ENCODE measurements at regions not wholly inside any gene's neighbourhood (a gene's known extent, or its start where the extent isn't known, plus 50 kb on each side); places are given as distances from the start of the nearest gene placed in this dataset.

DNA sequence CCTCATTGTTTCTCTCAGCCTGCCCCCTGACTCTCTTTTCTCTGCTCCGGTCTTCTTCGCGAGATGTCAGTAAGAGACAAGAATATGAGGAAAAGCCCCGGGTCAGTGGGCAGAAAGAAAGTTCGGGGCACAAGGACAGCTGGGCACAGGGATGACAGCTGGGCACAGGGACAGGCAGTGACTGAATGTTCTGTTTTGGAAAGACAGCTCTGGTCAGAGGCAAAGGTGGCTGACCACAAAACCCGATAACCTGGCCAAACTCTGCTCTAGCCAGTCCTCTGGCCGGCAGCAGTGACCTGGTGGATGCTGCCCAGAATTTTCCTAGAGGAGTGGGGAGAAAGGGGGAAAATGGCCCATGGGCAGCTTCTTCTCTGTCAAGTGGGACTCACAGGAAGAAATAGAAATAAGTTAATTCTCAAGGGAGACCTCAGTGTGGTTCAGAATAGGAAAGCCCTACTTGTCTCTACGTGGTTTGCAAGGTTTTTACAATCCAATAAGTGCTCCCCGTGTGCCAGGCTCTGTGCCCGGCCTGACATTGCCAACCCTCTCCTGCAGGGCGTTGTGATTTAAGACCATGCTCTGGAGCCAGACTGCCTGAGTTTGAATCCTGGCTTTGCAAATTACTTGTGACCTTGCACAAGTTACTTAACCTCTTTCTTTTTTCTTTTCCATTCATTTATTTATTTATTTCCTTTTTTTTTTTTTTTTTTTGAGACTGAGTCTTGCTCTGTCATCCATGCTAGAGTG, 110.6 kb upstream of the ZNF716 start:
- Histone ChIP-seq H3K36me3 (no peaks in the 10 kb centered on the region), H3K9me3 (no peaks in the 10 kb centered on the region; the same call in 1 of the 2 replicates), H3K4me1 (no peaks in the 10 kb centered on the region), H3K4me3 (ENCODE audit: low read depth, low read length) (no peak overlapping the region), H3K27me3 (no peaks in the 10 kb centered on the region)
- no peak for DNase-seq
- TF ChIP-seq, protein P1, sequence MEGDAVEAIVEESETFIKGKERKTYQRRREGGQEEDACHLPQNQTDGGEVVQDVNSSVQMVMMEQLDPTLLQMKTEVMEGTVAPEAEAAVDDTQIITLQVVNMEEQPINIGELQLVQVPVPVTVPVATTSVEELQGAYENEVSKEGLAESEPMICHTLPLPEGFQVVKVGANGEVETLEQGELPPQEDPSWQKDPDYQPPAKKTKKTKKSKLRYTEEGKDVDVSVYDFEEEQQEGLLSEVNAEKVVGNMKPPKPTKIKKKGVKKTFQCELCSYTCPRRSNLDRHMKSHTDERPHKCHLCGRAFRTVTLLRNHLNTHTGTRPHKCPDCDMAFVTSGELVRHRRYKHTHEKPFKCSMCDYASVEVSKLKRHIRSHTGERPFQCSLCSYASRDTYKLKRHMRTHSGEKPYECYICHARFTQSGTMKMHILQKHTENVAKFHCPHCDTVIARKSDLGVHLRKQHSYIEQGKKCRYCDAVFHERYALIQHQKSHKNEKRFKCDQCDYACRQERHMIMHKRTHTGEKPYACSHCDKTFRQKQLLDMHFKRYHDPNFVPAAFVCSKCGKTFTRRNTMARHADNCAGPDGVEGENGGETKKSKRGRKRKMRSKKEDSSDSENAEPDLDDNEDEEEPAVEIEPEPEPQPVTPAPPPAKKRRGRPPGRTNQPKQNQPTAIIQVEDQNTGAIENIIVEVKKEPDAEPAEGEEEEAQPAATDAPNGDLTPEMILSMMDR (IDR thresholded peaks at IDR 0.05; ENCODE audit: low read depth, low read length) = no peak

DNA sequence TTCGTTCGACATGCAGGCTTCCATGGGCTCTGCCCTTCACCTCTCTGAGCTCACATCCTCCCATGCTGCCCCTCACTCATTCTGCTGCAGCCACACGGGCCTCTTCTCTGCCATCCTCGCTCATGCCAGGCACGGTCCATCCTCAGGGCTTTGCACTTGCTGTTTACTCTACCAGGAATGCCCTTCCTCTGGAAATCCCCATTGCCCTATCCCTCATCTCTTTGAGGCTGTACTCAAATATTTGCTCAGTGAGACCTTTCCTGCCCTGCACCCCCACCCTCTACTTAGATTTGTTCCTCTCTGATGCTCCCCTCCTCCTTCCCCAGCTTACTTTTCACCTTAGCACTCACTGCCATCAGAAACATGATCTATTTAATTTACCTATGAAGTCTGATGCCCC, 107.0 kb upstream of the ZNF716 start:
- DNase-seq = no peak
- Histone ChIP-seq H3K9me3 (no peaks in the 10 kb centered on the region; the same call in 1 of the 2 replicates), H3K27me3 (no peaks in the 10 kb centered on the region), H3K4me3 (ENCODE audit: low read depth, low read length) (no peak overlapping the region), H3K36me3 (no peaks in the 10 kb centered on the region), H3K4me1 (no peaks in the 10 kb centered on the region)
- TF ChIP-seq, protein P1 (IDR thresholded peaks at IDR 0.05; ENCODE audit: low read depth, low read length) = no peak

DNA sequence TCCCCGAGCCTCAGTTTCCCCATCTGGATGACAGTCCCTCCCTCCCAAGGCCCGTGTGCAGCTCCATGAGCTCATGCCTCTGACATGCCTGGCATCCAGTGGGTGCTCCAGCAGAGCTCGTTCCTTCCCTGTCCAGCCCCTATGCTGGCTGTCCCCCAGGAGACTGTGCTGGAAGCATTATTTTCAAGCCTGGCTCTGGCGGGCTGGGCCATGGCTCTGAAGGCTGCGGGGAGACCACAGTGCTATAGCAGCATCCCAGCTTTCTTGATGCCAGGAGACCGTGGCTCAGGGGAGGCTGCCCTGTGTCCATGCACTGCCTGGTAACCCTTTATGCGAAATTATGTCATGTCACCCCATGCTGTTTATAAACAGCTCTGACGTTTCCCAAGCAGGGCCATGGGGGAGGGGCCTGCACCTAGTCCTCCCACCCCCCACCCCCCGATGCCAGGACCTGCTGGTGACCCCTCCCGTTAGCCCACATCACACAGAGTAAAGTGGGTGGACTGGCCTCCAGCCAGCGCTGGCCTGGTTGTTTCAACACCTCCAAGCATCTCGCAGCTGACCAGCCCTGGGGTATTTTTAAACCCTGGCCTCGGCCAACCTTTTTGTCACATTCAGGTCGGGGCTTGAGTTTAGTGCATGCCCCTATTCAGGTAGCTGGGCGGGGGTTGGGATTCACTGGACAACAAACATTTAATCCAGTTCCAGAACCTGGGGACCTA, 105.9 kb upstream of the ZNF716 start:
- TF ChIP-seq, protein P1 (IDR thresholded peaks at IDR 0.05; ENCODE audit: low read depth, low read length) = no peak
- no peak for DNase-seq
- no peaks in the 10 kb centered on the region for H3K4me1 ChIP-seq
- H3K27me3 ChIP-seq = no peaks in the 10 kb centered on the region
- no peak overlapping the region for H3K4me3 ChIP-seq (ENCODE audit: low read depth, low read length)
- no peaks in the 10 kb centered on the region for H3K36me3 ChIP-seq
- H3K9me3 ChIP-seq = no peaks in the 10 kb centered on the region; the same call in 1 of the 2 replicates

DNA sequence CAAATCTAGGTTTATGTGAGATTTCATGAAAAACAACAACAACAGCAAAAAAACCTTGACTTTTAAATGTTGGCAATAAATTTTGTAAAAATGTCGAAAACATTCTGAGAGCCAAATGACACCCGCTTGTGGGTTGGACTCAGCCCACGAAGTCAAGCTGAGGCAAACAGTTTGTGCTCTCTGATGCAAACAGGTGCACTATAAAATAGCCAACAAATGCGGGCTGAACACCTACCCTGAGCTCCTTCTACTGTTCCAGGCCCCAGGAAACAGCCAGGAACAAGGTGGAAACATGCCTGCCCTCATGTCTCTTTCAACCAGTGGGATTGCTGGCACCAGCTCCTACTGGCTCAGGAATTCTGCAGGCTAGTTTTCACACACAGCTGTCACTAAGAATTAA, 105.0 kb upstream of the ZNF716 start:
- no peak overlapping the region for H3K4me3 ChIP-seq (ENCODE audit: low read depth, low read length)
- DNase-seq = no peak
- H3K36me3 ChIP-seq = no peaks in the 10 kb centered on the region
- TF ChIP-seq, protein P1 (IDR thresholded peaks at IDR 0.05; ENCODE audit: low read depth, low read length) = no peak
- H3K4me1 ChIP-seq = no peaks in the 10 kb centered on the region
- no peaks in the 10 kb centered on the region; the same call in 1 of the 2 replicates for H3K9me3 ChIP-seq
- no peaks in the 10 kb centered on the region for H3K27me3 ChIP-seq

DNA sequence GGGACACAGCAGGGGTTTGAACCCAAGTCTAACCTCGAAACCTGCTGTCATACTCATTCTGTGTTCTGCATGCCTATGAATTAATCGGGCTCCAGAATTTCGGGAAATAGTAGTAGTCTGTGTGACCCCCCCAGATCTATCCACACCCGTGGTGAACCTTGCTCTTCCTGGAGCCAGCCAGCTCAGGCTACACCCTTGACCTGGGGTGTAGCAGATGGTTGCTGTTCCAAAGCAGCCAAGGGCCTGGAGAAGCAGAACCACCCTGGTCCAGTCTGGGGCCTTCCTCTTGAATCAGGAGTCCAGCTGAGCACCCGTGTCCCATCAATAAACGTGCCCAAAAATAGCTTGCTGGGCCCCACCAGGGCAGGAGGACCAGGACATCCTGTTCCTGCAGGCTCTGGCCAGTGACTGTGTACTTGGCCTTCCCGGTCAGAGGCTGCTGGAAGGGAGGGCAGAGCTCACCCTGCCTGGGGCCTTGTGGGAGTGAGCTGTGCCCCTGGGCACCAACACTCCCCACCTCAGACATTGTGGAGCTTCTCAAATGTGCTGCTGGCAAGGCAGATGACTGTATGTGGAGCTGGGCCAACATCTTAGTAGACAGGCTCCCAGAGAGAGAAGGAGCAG, 101.2 kb upstream of the ZNF716 start:
- DNase-seq = no peak
- H3K4me3 ChIP-seq (ENCODE audit: low read depth, low read length) = no peak overlapping the region
- no peaks in the 10 kb centered on the region for H3K4me1 ChIP-seq
- no peaks in the 10 kb centered on the region for H3K36me3 ChIP-seq
- no peaks in the 10 kb centered on the region; the same call in 1 of the 2 replicates for H3K9me3 ChIP-seq
- TF ChIP-seq, protein P1 (IDR thresholded peaks at IDR 0.05; ENCODE audit: low read depth, low read length) = no peak
- no peaks in the 10 kb centered on the region for H3K27me3 ChIP-seq
